ENCODE measurements at regions not wholly inside any gene's neighbourhood (a gene's known extent, or its start where the extent isn't known, plus 50 kb on each side); places are given as distances from the start of the nearest gene placed in this dataset.
A peak's percentile ranks its signal among the peaks of the same experiment; 100 is the strongest.

DNA sequence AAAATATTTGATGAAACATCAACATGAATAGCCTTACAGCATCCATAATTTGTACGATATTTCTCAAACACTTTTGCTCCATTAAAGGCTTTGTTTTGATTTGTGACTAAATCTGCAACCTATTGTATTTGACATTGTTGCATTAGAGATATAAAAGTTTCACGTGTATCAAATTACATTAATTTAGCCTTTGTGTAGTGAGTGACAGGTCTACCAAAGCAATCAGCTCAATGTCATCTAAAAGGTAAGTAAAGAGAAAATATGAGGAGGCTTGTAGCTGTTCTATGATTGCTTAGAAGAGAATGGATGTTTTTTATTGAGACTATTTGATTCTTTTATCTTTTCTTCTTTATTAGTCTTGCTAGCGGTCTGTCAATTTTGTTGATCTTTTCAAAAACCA is 430.2 kb downstream of the GALR1 start:
- TF ChIP-seq, protein P1, sequence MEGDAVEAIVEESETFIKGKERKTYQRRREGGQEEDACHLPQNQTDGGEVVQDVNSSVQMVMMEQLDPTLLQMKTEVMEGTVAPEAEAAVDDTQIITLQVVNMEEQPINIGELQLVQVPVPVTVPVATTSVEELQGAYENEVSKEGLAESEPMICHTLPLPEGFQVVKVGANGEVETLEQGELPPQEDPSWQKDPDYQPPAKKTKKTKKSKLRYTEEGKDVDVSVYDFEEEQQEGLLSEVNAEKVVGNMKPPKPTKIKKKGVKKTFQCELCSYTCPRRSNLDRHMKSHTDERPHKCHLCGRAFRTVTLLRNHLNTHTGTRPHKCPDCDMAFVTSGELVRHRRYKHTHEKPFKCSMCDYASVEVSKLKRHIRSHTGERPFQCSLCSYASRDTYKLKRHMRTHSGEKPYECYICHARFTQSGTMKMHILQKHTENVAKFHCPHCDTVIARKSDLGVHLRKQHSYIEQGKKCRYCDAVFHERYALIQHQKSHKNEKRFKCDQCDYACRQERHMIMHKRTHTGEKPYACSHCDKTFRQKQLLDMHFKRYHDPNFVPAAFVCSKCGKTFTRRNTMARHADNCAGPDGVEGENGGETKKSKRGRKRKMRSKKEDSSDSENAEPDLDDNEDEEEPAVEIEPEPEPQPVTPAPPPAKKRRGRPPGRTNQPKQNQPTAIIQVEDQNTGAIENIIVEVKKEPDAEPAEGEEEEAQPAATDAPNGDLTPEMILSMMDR (IDR thresholded peaks at IDR 0.05; ENCODE audit: borderline replicate concordance, insufficient read depth, low read depth, low read length) = no peak
- no peak overlapping the region for H3K4me3 ChIP-seq (ENCODE audit: low read depth, low read length)

DNA sequence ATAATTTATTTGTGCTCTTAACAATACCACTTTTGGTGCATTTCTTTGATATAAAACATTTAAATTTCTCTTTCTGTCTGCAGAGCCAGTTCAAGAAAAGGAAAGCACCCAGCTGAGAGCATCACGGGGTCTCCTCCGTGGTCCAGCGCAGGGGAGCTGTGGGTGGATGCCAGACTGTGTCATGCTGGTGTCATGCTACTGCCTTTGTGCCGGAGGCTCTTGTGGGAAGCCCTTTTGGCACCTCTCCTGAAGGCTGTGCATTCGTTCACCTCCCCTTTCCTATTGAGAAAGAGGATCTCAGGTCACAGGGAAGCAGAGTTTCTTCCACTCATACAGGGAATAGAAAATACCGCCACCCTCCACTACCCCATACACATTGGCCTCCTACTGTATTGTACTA is 450.4 kb downstream of the GALR1 start:
- H3K4me3 ChIP-seq (ENCODE audit: low read depth, low read length) = no peak overlapping the region
- TF ChIP-seq, protein P1 (IDR thresholded peaks at IDR 0.05; ENCODE audit: borderline replicate concordance, insufficient read depth, low read depth, low read length) = no peak

DNA sequence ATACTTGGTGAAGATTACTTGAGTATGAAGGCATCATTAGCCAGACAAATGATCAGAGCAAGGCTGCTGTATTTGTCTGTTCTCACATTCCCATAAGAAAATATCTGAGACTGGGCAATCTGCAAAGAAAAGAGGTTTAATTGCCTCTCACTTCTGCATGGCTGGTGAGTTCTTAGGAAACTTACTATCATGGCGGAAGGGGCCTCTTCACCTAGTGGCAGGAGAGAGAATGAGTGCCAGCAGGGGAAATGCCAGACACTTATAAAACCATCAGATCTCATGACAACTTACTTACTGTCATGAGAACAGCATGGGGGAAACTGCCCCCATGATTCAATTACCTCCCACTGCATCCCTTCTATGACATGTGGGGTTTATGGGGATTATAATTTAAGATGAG is 452.3 kb downstream of the GALR1 start:
- no peak overlapping the region for H3K4me3 ChIP-seq (ENCODE audit: low read depth, low read length)
- TF ChIP-seq, protein P1 (IDR thresholded peaks at IDR 0.05; ENCODE audit: borderline replicate concordance, insufficient read depth, low read depth, low read length) = no peak

DNA sequence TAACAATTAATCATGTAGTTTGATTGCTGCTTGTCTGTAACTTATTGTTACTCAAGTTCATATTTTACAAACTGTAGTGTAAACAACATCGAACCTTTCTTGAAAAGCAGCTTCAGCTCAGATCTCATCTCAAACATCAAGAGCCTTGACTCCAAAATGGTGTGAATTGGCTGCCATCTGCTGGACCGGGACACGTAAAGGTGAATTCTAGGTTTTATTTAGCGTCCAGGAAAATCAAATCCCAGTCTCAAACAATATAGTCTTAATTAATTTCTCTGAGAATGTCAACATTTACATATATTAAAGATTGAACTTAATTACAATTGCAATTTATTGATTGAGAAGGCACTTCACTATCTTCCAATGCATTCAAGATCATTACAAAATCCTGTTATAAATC is 453.0 kb downstream of the GALR1 start:
- TF ChIP-seq, protein P1 (IDR thresholded peaks at IDR 0.05; ENCODE audit: borderline replicate concordance, insufficient read depth, low read depth, low read length) = no peak
- no peak overlapping the region for H3K4me3 ChIP-seq (ENCODE audit: low read depth, low read length)

DNA sequence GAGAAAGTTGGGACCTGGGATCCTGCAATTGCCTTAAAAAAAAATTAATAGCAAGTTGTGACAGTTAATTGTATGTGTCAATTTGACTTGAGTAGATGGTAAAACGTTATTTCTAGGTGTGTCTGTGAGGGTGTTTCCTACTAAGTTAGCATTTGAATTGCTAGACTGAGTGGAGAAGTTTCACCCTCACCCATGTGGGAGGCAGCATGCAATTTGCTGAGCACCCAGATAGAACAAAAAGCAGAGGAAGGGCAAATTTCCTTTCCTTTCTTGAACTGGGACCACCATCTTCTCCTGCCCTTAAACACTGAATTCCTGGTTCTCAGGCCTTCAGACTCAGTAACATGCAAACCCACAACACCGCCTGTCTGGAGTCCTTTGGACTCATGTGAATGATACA is 455.7 kb downstream of the GALR1 start:
- no peak overlapping the region for H3K4me3 ChIP-seq (ENCODE audit: low read depth, low read length)
- TF ChIP-seq, protein P1 (IDR thresholded peaks at IDR 0.05; ENCODE audit: borderline replicate concordance, insufficient read depth, low read depth, low read length) = no peak

DNA sequence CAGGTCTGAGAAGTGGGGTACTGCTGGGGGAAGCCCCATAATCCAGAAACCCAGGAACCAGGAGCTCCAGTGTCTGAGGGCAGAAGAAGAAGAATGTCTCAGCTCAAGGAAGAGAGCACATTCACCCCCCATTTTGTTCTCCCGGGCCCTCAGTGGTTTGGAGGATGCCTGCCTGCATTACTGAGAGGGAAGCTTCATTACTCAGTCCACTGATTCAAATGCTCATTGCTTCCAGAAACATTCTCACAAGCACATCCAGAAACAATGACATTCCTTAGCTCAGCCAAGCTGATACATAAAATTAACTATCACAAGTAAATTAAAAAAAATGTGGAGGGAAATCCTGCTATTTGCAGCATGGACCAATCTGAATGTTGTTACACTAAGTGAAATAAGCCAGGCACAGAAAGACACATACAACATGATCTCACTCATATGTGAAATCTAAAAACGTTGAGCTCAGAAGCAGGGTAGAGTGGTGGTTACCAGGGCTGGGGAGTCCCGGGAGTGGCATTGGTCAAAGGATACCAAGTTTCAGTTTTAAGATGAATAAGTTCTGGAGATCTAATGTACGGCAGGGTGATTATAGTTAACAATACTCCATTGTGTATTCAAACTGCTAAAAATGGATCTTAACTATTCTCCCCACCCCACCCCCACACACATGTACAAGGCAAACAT is 459.3 kb downstream of the GALR1 start:
- H3K4me3 ChIP-seq (ENCODE audit: low read depth, low read length) = no peak overlapping the region
- TF ChIP-seq, protein P1 (IDR thresholded peaks at IDR 0.05; ENCODE audit: borderline replicate concordance, insufficient read depth, low read depth, low read length) = no peak

DNA sequence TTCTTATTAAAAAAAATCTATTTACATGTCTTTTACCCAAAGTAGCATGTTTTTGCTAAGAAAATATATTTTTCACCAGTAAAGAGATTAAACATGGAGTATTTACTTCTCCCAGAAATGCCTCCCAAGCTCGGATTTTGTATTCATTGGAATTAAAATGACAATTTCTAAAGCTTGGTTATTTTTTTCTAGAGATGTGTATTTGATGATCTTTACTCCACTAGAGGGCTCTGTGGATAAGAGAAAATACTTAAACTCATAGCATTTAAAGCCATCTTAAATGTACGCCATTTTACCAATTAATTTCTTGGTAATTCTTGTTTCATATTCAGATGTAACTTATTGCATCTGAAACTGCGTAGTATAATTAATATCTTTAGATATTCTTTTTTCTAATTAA is 461.4 kb downstream of the GALR1 start:
- TF ChIP-seq, protein P1 (IDR thresholded peaks at IDR 0.05; ENCODE audit: borderline replicate concordance, insufficient read depth, low read depth, low read length) = peak; percentile 7; the same call in 1 of the 2 replicates
- no peak overlapping the region for H3K4me3 ChIP-seq (ENCODE audit: low read depth, low read length)
